ENCODE measurements at regions not wholly inside any gene's neighbourhood (a gene's known extent, or its start where the extent isn't known, plus 50 kb on each side); places are given as distances from the start of the nearest gene placed in this dataset.

DNA sequence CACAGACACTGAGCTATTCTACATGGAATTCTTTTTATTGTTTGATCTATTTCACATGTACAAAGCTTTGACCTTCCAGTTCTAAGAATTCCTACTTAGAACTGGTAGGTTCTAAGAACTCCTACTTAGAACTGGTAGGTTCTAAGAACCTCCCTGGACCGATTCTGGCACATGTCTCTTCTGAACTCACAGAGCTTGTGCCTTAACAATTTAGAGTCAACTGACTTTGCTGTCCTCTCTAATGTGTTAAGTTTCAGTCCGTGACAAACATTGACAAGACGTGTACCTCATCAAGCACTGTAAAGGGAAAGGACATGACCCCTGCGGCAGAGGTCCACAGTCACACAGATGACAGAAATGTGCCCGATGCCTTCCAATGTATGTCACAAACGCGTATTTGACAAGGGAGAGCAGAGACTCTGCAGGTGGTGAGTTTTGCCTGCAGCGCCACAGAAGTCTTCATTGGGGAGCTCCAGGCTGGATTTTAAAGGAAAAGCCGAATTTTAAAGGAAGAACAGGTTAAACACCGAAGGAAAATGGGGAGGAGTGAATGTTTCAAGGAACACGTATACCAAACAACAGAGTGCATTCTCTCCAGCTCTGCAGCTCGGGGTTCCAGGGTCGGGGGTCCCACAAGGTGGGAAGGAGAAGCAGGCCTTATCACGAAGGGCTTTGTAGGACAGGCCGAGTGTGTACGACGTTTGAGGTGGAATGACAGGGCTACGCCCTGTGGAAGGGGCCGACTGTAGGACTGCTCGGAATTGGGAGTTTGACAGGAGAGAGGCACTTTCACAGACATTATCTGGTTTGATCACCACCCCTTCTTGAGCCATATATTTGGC lies 161.1 kb upstream of the KLF14 start:
- peaks cover 90% of the 10 kb centered on the region for H3K4me1 Mint-ChIP-seq
- peak overlapping the region in 1 of 2 donors; percentile 38 for H3K4me3 Mint-ChIP-seq
- DNase-seq: no peak
- H3K27me3 Mint-ChIP-seq: no peaks in the 10 kb centered on the region
- H3K9me3 Mint-ChIP-seq: no peaks in the 10 kb centered on the region
- H3K27ac Mint-ChIP-seq: peak overlapping the region; percentile 93 to 97
- no peak for ATAC-seq

GRCh38 chr7:130896051-130896881 lies 162.3 kb upstream of the KLF14 start:
- Mint-ChIP-seq H3K4me3 (peak overlapping the region in 1 of 2 donors; percentile 38), H3K27ac (peak overlapping the region; percentile 87 to 93)
- DNase-seq: no peak

GRCh38 chr7:130896898-130897514 lies 163.0 kb upstream of the KLF14 start:
- H3K27ac Mint-ChIP-seq: peak overlapping the region; percentile 87 to 95
- peak overlapping the region; percentile 1 to 51 for H3K4me3 Mint-ChIP-seq
- DNase-seq: peak; percentile 64 to 74
- H3K9me3 Mint-ChIP-seq: no peaks in the 10 kb centered on the region
- no peaks in the 10 kb centered on the region for H3K27me3 Mint-ChIP-seq
- ATAC-seq: peak; percentile 82
- H3K4me1 Mint-ChIP-seq: peaks cover 94% of the 10 kb centered on the region

More at GRCh38 chr7:130896051-130896881, 162.3 kb upstream of the KLF14 start:
- Mint-ChIP-seq H3K4me1 (peaks cover 90% of the 10 kb centered on the region), H3K9me3 (no peaks in the 10 kb centered on the region), H3K27me3 (no peaks in the 10 kb centered on the region)
- ATAC-seq: no peak

DNA sequence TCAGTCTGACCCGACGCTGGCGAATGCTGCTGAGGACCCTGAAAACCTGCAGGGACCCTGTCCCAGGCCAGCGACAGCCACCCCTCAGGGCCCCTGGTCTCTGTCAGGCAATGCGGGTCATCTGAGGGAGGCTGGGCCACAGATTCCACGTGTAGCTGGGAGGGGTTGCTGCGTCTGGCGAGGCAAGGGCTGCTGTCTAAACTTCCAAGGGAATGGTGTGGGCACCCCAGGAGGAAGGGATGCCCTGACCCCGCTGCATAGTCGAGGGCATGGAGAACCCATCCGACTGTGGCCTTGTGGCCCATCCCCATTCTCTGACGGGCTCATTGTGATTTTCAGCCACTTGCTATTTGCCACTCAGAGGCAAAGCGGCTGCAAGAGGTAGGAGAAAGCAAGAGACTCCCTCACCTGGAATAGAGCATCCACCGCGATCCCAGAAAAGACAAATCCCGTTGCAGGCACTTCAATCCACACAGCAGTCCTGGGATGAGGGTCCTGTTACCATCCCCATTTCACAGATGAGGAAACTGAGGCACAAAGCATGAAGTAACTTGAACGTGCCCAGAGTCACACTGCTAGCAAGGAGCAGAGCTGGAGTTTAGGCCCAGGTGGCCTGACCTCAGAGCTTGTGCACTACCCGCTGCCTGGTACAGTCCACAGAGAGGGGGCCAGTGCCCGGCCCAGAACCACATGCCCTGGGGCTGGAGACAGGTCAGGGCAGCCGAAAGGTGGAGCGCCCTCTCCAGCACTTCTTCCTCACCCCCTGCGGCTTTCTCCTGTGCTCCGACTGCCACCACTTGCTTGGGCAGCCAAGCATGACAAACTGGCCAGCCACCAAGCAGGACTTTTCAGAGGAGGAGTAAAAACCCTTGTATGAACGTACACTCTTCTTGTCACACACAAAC lies 163.8 kb upstream of the KLF14 start:
- ATAC-seq: peak; percentile 47
- no peaks in the 10 kb centered on the region for H3K27me3 Mint-ChIP-seq
- DNase-seq: no peak
- no peaks in the 10 kb centered on the region for H3K9me3 Mint-ChIP-seq
- peak overlapping the region in 1 of 2 donors; percentile 51 for H3K4me3 Mint-ChIP-seq
- peaks cover 96% of the 10 kb centered on the region for H3K4me1 Mint-ChIP-seq
- H3K27ac Mint-ChIP-seq: peak overlapping the region in 1 of 2 donors; percentile 67

DNA sequence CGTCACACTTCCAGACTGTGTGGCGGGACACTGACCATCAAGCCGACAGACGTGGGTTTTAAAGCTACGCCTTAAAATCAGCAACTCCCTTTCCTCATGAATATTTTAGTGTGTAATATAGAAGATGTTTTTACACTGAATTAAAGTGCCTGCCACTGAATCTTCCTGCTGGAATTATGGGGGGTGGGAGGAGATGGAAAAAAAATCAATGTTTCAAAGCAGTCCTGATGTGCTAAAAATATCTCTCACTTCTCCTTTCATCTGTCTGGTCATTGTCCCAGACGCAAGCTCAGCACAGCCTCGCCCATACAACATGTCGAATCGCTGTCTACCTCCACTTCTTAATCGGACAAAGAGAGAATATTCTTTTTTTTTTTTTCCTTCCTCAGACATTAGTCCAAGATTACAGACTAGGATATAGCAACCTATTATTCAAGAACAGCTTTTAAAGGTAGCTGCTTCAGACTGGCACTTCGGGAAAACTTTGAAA lies 165.1 kb upstream of the KLF14 start:
- peak overlapping the region; percentile 30 to 79 for H3K27ac Mint-ChIP-seq
- DNase-seq (no peak), ATAC-seq (no peak)
- H3K27me3 Mint-ChIP-seq: no peaks in the 10 kb centered on the region
- H3K4me3 Mint-ChIP-seq: no peak overlapping the region
- H3K4me1 Mint-ChIP-seq: peaks cover 100% of the 10 kb centered on the region
- no peaks in the 10 kb centered on the region for H3K9me3 Mint-ChIP-seq

DNA sequence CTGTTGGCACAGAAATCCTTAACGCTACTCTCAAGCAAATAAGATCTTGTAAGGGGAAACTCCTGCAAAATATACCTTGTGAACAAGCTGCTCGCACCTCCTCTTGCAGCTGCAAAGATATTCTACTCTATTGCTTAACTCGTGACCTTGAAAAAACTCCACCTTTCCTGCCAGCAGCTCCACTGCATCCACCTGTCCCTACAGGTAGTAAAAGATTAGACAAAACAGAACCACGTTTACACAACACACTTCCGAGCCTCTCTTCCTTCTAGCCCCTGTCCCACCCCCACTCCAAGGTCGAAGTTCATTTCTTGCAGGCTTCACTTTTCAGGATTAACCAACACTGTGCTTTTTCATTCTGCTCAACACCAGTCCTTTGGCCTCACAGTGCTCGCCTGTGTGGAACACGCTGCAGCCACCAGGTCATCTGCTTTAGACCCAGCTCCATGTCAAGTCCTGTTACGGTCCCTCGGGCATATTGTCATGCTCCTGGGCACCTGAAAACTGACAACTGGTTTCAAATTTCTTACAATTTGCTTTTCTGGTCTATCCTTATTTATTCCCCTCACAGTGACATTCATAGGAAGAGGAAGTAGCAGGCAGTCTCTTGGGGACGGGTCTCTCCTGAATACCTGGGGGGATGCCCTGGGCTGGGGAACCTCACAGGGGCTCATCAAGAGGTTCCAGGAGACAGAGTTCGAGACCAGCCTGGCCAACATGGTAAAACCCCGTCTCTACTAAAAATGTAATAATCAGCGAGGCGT lies 165.8 kb upstream of the KLF14 start:
- Mint-ChIP-seq H3K4me1 (peaks cover 100% of the 10 kb centered on the region), H3K4me3 (no peak overlapping the region), H3K27me3 (no peaks in the 10 kb centered on the region), H3K27ac (peak overlapping the region; percentile 55 to 79), H3K9me3 (no peaks in the 10 kb centered on the region)
- ATAC-seq (no peak), DNase-seq (no peak)

GRCh38 chr7:130900471-130901076 lies 166.6 kb upstream of the KLF14 start:
- Mint-ChIP-seq H3K27ac (peak overlapping the region; percentile 24 to 89), H3K4me1 (peaks cover 97% of the 10 kb centered on the region), H3K27me3 (no peaks in the 10 kb centered on the region), H3K9me3 (no peaks in the 10 kb centered on the region), H3K4me3 (no peak overlapping the region)
- ATAC-seq: no peak
- DNase-seq: no peak

GRCh38 chr7:130901209-130901783 lies 167.3 kb upstream of the KLF14 start:
- Mint-ChIP-seq H3K27me3 (no peaks in the 10 kb centered on the region), H3K4me1 (peaks cover 97% of the 10 kb centered on the region), H3K9me3 (no peaks in the 10 kb centered on the region), H3K4me3 (no peak overlapping the region), H3K27ac (peak overlapping the region; percentile 67 to 90)
- DNase-seq: no peak
- no peak for ATAC-seq

- Mint-ChIP-seq H3K27me3 (no peaks in the 10 kb centered on the region), H3K4me3 (peak overlapping the region in 1 of 2 donors; percentile 32), H3K9me3 (no peaks in the 10 kb centered on the region), H3K27ac (peak overlapping the region; percentile 90 to 95), H3K4me1 (peaks cover 90% of the 10 kb centered on the region)
- no peak for ATAC-seq
- DNase-seq: no peak
Observed at GRCh38 chr7:130902755-130903357, 168.8 kb upstream of the KLF14 start.

GRCh38 chr7:130903358-130903974 lies 169.5 kb upstream of the KLF14 start:
- Mint-ChIP-seq H3K4me1 (peaks cover 85% of the 10 kb centered on the region), H3K9me3 (no peaks in the 10 kb centered on the region), H3K4me3 (no peak overlapping the region), H3K27me3 (no peaks in the 10 kb centered on the region), H3K27ac (peak overlapping the region; percentile 91 to 95)
- DNase-seq (no peak), ATAC-seq (peak; percentile 62)

DNA sequence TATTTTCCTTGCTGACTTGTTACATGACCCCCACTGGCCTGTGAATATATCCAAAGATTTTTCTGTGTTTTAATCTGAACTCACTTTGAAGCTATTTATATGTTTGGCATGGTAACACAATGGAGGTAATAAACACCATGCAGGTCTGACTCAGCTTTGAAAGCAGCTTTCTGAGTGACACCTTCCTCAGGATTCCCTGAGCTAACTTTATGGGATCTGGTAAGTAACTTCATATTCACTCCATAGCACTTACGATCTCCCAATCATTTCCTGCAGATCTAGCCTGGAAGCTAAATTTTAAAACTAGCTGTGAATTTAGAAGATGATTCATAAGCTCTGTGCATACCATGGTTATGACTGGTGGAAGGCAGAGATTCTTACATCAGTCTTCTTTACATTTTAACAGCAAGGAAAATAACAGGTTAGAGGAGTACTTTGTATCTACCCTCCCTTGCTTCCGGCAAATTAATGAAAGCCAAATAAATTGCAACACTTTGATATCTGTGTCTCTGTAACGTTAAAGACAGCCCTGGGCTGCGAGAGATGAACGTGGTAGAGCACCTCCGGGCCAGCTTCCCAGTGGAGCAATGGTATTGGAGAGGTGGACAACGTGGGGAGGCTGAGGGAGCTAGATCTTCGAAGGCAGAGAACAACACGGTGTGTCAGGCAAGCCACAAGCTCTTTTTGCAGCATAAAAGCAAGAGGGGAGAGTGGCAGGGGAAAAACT lies 170.2 kb upstream of the KLF14 start:
- peak; percentile 51 for ATAC-seq
- Mint-ChIP-seq H3K27me3 (no peaks in the 10 kb centered on the region), H3K9me3 (no peaks in the 10 kb centered on the region), H3K4me3 (peak overlapping the region in 1 of 2 donors; percentile 61), H3K4me1 (peaks cover 85% of the 10 kb centered on the region), H3K27ac (peak overlapping the region; percentile 91 to 95)
- DNase-seq: no peak

- Mint-ChIP-seq H3K4me3 (no peak overlapping the region), H3K4me1 (peaks cover 85% of the 10 kb centered on the region), H3K27ac (peak overlapping the region; percentile 91 to 95), H3K9me3 (no peaks in the 10 kb centered on the region), H3K27me3 (no peaks in the 10 kb centered on the region)
- DNase-seq (no peak), ATAC-seq (no peak)
Observed at GRCh38 chr7:130904792-130905191, 170.8 kb upstream of the KLF14 start.
